Small intestine (tissue), 7 donors: ENCODE measurements at regions not wholly inside any gene's neighbourhood (a gene's known extent, or its start where the extent isn't known, plus 50 kb on each side); places are given as distances from the start of the nearest gene placed in this dataset.
"Not testable (repeated sequence)": the region's sequence is repeated elsewhere in the genome, so short reads cannot be mapped to it uniquely, and the experiment has no call there.

Experiments used
- DNase-seq, 2 donors: peaks; one replicate each; pipeline versions ENCODE4 v3.0.0 to v3.0.0-alpha.2; 2013
- FAIRE-seq: peaks from 2 replicates; lab custom pipeline; 2012; peaks lifted over from hg19 to GRCh38; lab: Jason Lieb, UNC
- H3K27ac ChIP-seq, 3 donors: one replicate each; pipeline ENCODE4 v1.5.1; 2013; ENCODE audit warnings: low read length in 2 of 3, mild to moderate bottlenecking in 2 of 3, control low read depth in 1 of 3, inconsistent platforms in 1 of 3, low read depth in 1 of 3, moderate library complexity in 1 of 3
- H3K27me3 ChIP-seq, 3 donors: one replicate each; pipeline ENCODE4 v1.6.1; 2013; ENCODE audit warnings: low read length in 3 of 3, inconsistent platforms in 1 of 3; ENCODE audit not compliant: control insufficient read depth in 3 of 3, insufficient read depth in 3 of 3
- H3K36me3 ChIP-seq, 3 donors: one replicate each; pipeline ENCODE4 v1.6.1; 2013; ENCODE audit warnings: low read length in 3 of 3, inconsistent platforms in 1 of 3, low read depth in 1 of 3, mild to moderate bottlenecking in 1 of 3, moderate library complexity in 1 of 3; ENCODE audit not compliant: control insufficient read depth in 3 of 3, insufficient read depth in 2 of 3
- H3K4me1 ChIP-seq, 3 donors: one replicate each; pipeline ENCODE4 v1.6.1; 2013; ENCODE audit warnings: low read length in 2 of 3, inconsistent platforms in 1 of 3, low read depth in 1 of 3, mild to moderate bottlenecking in 1 of 3, moderate library complexity in 1 of 3; ENCODE audit not compliant: control insufficient read depth in 3 of 3, insufficient read depth in 2 of 3
- H3K4me3 ChIP-seq, 3 donors: one replicate each; pipeline ENCODE4 v1.5.1; 2013; ENCODE audit warnings: low read length in 3 of 3, control low read depth in 1 of 3, inconsistent platforms in 1 of 3, low read depth in 1 of 3, mild to moderate bottlenecking in 1 of 3, moderate library complexity in 1 of 3
- H3K9me3 ChIP-seq, 2 donors: one replicate each; pipeline ENCODE4 v1.6.1; 2013; ENCODE audit warnings: low read depth in 1 of 2, low read length in 1 of 2; ENCODE audit not compliant: control insufficient read depth in 2 of 2, insufficient read depth in 1 of 2
- WGBS, 3 donors: extraction: QIAGEN DNeasy Blood & Tissue Kit; methylation state at CpG; one replicate each; pipeline ENCODE4 v1.1.7; 2013; 5-methylcytosine and 5-hydroxymethylcytosine counted together
- donor health status: healthy with polysubstance abuse.
- donor health status: control.
- donor health status: control.
- donor health status: Bipolar disorder and iron deficiency.
- donor health status: healthy.

DNA sequence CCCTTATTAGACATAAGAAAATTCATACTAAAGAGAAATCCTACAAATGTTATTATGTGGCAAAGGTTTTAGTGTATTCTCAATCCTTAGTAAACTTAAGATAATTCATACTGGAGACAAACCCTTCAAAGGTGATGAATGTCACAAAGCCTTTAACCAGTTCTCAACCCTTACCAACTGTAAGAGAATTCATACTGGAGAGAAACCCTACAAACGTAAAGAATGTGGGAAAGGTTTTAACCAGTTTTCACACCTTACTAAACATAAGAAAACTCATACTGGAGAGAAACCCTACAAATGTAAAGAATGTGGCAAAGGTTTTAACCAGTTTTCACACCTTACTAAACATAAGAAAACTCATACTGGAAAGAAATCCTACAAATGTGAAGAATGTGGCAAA is 93.2 kb downstream of the ZNF680 start:
- no peak for DNase-seq
- Histone ChIP-seq H3K36me3 (no peaks in the 10 kb centered on the region), H3K27ac (no peak overlapping the region), H3K9me3 (peaks cover 2 to 5% of the 10 kb centered on the region in 2 donors), H3K4me1 (no peaks in the 10 kb centered on the region), H3K4me3 (no peak overlapping the region), H3K27me3 (no peaks in the 10 kb centered on the region)
- whole genome bisulfite sequencing, 3 donors: 28 to 83% (median 39%) methylated on average over 1 of the region's 1 CpG
- no peak for FAIRE-seq

- 87 to 94% (median 89%) methylated on average over 1 of the region's 1 CpG for WGBS, 3 donors
- H3K4me1 ChIP-seq: no peaks in the 10 kb centered on the region
- H3K36me3 ChIP-seq: no peaks in the 10 kb centered on the region
- H3K4me3 ChIP-seq: no peak overlapping the region
- FAIRE-seq: no peak
- no peak overlapping the region for H3K27ac ChIP-seq
- H3K9me3 ChIP-seq: peaks cover 3 to 12% of the 10 kb centered on the region in 2 donors
- no peak for DNase-seq
- peaks cover 0 to 3% (median 0%) of the 10 kb centered on the region in 3 donors for H3K27me3 ChIP-seq
Measured at GRCh38 chr7:64465551-64465950, 97.3 kb downstream of the ZNF680 start.

DNA sequence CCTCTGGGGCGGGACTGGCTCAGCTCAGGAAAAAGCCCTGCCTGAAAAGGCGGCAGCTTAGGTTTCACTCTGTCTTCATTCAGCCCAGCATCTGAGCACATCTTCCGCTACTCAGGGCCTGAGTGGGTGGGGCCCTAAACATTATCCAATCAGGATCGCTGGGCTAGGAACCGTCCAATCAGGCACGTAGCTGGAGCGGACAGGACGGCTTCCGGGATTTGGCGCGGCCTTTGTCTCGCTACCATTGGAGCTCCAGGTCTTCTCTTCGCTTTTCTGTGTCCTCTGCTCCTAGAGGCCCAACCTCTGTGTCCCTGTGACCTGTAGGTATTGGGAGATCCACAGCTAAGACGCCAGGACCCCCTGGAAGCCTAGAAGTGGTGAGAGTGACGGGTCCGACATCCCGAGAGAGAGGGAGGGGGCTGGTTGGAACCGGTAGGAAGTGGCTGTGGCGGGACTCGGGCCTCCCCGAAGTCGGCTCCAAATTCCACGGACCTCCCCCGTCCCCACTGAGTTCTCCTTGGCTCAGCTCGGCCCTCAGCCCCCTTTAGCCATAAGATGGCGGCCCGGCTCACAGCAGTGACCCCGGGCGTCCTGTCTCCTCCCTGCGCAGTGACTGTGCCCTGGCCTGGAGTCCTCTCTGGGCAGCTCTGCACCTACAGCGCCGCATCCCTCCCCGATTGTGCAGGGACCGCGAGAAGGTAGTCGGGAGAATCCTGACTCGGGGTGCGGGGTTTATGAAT is 99.1 kb downstream of the ZNF680 start:
- FAIRE-seq: no peak

GRCh38 chr7:64459858-64460257 is 103.0 kb downstream of the ZNF680 start:
- not testable (repeated sequence) for H3K4me3 ChIP-seq, FAIRE-seq, H3K27me3 ChIP-seq, DNase-seq, H3K27ac ChIP-seq, H3K4me1 ChIP-seq, H3K36me3 ChIP-seq
- H3K9me3 ChIP-seq: peaks cover 3 to 13% of the 10 kb centered on the region in 2 donors
- WGBS, 3 donors: 76 to 80% (median 78%) methylated on average over 5 of the region's 5 CpGs

More for the DNA sequence above, 99.1 kb downstream of the ZNF680 start:
- Histone ChIP-seq H3K27me3 (peaks cover 0 to 3% (median 0%) of the 10 kb centered on the region in 3 donors), H3K4me3 (no peak overlapping the region), H3K36me3 (no peaks in the 10 kb centered on the region), H3K4me1 (no peaks in the 10 kb centered on the region), H3K27ac (peak overlapping the region in 1 of 3 donors; percentile 35), H3K9me3 (peaks cover 3 to 12% of the 10 kb centered on the region in 2 donors)
- 28 to 42% (median 38%) methylated on average over 35 to 38 of the region's 38 CpGs for WGBS, 3 donors
- peak; percentile 0 to 53 for DNase-seq

DNA sequence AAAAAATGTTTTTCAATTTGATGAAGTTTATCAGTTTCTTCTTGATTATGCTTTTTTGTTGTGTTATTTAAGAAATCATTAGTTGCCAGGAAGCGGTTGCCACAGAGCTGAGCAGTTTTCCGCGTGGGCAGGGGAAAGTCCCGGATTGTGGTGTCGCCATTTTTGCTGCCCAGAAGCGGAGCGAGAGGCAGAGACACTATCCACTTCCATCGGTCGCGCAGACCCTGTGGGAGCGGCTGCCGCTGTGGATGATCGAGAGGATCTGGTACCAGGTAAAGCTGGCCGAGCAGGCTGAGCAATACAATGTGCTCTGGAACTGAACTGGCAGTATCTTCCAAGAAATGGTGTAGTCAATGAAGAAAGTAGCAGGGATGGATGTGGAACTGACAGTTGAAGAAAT is 119.8 kb downstream of the ZNF736 start:
- FAIRE-seq (no peak), DNase-seq (no peak)
- 88 to 93% (median 89%) methylated on average over 14 of the region's 14 CpGs for WGBS, 3 donors
- H3K4me3 ChIP-seq: no peak overlapping the region
- H3K9me3 ChIP-seq: peaks cover 2 to 28% of the 10 kb centered on the region in 2 donors
- H3K4me1 ChIP-seq: no peaks in the 10 kb centered on the region
- H3K27ac ChIP-seq: no peak overlapping the region
- H3K27me3 ChIP-seq: no peaks in the 10 kb centered on the region
- H3K36me3 ChIP-seq: no peaks in the 10 kb centered on the region

GRCh38 chr7:64431838-64432237 is 118.1 kb downstream of the ZNF736 start:
- no peak overlapping the region for H3K27ac ChIP-seq
- no peak overlapping the region for H3K4me3 ChIP-seq
- no peaks in the 10 kb centered on the region for H3K4me1 ChIP-seq
- no peak for DNase-seq
- H3K27me3 ChIP-seq: no peaks in the 10 kb centered on the region
- WGBS, 3 donors: 86 to 87% (median 87%) methylated on average over 5 of the region's 5 CpGs
- peaks cover 2 to 34% of the 10 kb centered on the region in 2 donors for H3K9me3 ChIP-seq
- no peak for FAIRE-seq
- no peaks in the 10 kb centered on the region for H3K36me3 ChIP-seq

GRCh38 chr7:64429232-64429631 is 115.5 kb downstream of the ZNF736 start:
- H3K27me3 ChIP-seq: no peaks in the 10 kb centered on the region
- no peak overlapping the region for H3K27ac ChIP-seq
- 95 to 100% (median 100%) methylated on average over 1 of the region's 1 CpG for WGBS, 3 donors
- H3K36me3 ChIP-seq: no peaks in the 10 kb centered on the region
- H3K4me1 ChIP-seq: no peaks in the 10 kb centered on the region
- peaks cover 2 to 20% of the 10 kb centered on the region in 2 donors for H3K9me3 ChIP-seq
- no peak overlapping the region for H3K4me3 ChIP-seq
- FAIRE-seq (no peak), DNase-seq (no peak)

- H3K27me3 ChIP-seq, H3K4me3 ChIP-seq, H3K4me1 ChIP-seq, H3K27ac ChIP-seq, H3K36me3 ChIP-seq, FAIRE-seq, DNase-seq: not testable (repeated sequence)
- peaks cover 2 to 18% of the 10 kb centered on the region in 2 donors for H3K9me3 ChIP-seq
Measured at GRCh38 chr7:64425436-64425835, 111.7 kb downstream of the ZNF736 start.
